GM11168 (cell line): ENCODE measurements at regions not wholly inside any gene's neighbourhood (a gene's known extent, or its start where the extent isn't known, plus 50 kb on each side); places are given as distances from the start of the nearest gene placed in this dataset.

Experiments used
- in situ Hi-C: fragments of 300-500 bp; cut with MboI; formaldehyde crosslinking; loops from one replicate; pipeline ENCODE4 v1.12.0; 2022; ENCODE audit warnings: low sequenced_read_pairs; ENCODE audit not compliant: unreplicated experiment

GRCh38 chr11:38226684-38227083, 1628.6 kb upstream of the RAG2 start:
- in situ Hi-C loops = no loop called here

DNA sequence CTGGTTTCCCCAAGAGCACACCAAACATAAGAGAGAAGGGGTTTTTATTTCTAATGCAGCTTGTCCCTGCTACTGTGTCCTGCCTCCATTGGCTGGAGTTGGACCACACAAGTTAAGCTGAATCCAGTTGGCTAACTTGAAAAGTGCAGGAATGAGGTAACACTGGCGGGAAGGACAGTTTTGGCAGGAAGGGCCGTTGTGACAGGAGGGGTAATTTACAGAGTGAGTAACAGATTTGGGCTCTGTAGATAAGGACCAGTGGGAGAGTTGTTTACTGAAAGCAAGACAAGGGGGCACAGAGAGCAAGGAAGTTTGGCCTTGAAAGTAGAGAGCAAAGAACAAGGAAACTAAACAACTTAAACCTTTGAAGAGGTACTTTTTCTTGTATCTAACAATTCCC, 1623.3 kb upstream of the RAG2 start:
- in situ Hi-C loops = no loop called here

GRCh38 chr11:38219636-38220035, 1621.6 kb upstream of the RAG2 start:
- in situ Hi-C loops = no loop called here

GRCh38 chr11:38208951-38209350, 1610.9 kb upstream of the RAG2 start:
- in situ Hi-C loops = no loop called here

- in situ Hi-C loops = no loop called here
Measured at GRCh38 chr11:38206663-38207062, 1608.6 kb upstream of the RAG2 start.

DNA sequence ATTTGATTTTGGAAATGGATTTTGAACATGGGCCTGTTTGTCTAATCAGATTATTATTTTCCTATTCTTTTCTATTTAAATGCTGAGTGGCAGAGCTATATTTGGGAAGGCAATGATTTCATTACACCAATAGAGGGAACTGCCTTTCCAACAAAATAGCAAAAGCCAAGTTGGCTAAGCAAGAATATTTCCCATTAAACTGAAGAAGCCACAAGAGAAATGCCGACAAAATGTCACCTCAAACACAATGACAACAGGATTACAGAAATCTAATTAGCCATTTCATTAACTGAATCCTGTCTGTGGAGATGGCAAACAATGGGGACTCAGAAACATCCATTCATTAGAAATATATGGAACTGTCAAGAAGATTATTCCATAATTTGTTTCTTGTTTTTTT, 1593.1 kb upstream of the RAG2 start:
- in situ Hi-C loops = no loop called here

DNA sequence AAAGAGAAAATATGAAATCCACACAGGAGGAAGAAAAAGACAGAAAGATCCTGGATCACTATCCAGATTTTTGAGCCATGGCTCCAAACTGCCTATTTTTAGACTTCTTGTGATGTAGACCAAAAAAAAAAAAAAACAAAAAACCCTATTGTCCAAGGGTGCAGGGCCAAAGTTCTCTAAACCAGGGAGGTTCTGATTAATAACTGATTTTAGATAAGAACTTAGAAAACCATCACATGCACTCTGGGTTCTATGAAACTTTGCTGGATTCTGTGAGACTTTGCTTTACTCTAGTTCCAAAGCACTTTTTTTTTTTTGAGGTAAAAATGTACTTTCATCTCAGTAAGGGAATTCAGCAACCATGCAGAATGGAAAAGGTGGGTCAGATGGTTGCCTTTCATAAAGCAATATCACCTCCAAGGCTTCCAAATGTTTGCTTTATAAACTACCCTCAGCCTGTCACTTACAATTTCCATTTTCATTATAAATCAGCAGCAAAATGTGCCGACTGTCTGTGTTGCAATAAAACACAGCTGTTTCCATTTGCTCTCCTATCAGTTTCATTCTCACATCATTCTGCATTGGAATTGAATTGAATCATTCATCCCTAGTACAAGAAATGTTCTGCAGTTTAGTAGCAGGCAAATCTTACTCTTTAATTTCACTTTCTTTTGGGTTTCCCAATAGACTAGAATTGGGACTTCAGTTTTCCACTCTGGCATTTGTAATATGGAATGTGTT, 1584.3 kb upstream of the RAG2 start:
- in situ Hi-C loops = no loop called here

DNA sequence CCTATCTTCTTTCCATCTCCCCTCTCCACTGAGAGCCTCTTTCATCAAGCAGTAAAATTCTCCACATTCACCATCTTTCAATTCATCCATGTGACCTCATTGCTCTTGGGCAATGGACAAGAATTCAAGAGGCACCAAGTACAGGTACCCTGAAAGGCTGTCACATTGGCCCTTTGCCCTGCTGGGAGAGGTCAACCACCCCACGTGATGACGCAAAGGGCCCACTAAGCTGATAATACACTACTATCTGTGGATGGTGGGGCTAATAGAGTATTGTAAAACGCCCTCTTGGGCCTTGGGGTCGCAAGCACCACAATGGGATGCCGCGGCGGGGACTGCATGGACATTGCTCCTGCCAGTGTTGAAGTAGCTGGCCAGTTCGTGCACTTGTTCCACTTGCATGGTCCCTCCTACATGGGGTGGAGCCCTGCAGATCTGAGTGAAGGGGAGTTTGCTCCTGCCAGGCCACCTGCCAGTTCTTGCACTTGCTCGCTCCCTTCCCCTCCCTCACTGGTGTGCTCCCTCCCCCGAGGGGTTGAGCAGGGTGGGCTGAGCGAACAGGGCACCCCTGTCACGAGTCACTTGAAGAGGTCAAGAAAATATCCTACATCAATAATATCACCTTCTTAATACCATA, 1578.8 kb upstream of the RAG2 start:
- in situ Hi-C loops = no loop called here

DNA sequence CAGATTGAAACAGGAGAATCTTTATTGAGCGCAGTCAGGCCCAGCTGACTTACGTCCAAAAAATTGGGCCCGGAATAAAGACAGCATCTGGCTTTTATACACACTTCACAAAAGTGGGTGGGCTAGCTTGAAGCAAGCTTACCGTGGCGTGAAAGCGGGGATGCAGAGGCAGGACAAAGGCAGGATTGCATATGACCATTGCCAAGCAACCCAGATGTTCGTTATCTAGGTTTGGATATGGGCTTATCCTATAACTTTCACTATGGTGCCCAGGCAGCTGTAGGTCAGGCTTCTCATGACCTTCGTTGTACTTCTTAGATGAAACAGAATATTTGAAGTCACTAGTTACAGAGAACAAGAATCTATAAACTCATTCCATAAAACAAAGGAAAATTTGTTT, 1575.6 kb upstream of the RAG2 start:
- in situ Hi-C loops = no loop called here

DNA sequence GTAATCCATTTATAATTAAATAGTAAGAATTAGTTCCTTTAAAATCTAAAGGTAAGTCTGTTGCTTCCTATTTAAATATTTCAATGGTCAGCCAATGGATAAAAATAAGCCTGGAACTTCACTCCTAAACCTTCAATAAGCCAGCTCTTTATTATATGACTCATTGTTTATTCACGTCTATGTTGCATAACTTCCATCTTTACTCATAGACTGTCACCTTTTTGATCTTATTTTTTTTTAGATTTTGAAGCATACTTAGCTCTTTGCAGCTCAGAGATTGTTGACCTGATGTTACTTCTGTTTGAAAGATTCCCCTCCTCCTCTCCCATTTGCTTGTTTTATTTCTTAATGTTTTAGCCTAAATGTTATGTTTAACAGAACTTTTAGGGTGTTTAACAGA, 1571.2 kb upstream of the RAG2 start:
- in situ Hi-C loops = no loop called here

- in situ Hi-C loops = no loop called here
Measured at GRCh38 chr11:38163526-38163925, 1565.5 kb upstream of the RAG2 start.

DNA sequence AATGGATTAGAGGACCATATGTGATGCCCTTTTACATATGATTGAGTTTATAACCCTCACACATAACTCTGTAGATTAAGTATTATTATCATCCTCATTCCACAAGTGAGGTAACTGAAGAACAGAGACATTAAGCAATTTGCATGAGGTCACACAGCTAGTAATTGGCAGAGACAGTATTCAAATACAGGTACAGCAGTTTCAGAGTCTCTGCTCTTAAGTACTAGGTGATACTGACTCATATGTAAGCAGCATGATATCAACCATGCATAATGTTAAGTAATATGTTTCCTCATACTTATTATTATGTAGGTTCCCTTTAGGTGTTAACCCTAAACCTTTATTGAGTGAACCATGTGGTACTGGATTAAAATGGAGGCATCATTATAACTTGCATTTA, 1562.4 kb upstream of the RAG2 start:
- in situ Hi-C loops = no loop called here

DNA sequence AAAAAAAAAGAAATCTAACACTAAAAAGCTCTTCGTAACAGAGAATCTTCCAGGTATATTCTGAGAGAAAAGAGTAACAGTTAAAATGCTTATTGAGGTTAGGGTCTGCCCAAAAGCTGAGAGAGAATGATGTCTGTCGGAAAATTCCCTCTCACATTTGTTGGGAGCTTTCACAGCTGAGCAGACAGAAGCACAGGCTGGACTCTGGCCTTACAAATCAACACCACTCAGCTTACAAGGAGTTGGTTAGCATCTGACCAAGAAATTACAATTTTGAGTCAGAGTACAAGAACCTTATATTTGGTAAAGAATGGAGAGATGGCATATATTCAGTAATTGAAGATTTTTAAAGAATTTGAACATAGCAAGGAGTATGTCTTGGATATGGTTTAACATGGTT, 1561.0 kb upstream of the RAG2 start:
- in situ Hi-C loops = no loop called here

DNA sequence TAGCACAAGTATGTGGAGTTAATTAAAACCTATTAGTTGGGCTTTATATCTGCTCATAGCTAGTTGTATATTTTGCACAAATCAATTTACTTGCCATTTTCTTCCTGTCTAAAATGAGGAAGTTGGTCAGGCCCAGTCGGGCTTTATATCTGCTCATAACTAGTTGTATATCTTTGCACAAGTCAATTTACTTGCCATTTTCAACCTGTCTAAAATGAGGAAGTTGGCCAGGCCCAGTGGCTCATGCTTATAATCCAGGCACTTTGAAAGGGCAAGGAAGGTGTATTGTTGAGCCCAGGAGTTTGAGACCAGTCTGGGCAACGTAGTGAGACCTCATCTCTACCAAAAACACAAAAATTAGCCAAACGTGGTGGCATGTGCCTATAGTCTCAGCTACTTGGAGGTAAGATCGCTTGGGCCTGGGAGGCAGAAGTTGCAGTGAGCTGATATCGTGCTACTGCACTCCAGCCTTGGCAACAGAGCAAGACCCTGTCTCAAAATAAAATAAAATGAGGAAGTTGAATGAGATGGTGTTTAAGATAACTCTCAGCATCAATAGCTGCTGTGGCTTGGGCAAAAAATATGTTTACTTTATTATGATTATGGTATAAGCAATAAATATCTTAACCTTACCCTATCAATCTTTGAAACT, 1558.6 kb upstream of the RAG2 start:
- in situ Hi-C loops = no loop called here

- in situ Hi-C loops = no loop called here
Measured at GRCh38 chr11:38155856-38156255, 1557.8 kb upstream of the RAG2 start.

DNA sequence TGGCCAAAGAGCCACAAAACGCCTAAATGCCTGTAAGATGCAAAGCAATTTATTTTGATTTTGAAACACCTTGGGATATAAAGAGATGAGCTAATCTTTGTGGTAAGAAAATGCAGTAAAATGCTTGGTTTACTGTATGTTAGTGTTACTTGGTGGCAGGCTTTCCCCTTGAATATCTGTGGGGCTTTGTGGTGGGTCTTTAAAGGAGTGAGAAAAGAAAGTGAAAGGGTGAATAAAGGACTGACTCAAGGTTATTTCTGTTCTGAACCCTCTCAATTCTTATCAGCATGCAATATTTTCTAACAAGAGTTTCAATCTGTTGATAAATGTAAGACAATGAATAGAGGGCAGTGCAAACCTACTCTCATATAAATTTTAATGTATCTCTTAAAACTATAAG, 1555.9 kb upstream of the RAG2 start:
- in situ Hi-C loops = no loop called here

DNA sequence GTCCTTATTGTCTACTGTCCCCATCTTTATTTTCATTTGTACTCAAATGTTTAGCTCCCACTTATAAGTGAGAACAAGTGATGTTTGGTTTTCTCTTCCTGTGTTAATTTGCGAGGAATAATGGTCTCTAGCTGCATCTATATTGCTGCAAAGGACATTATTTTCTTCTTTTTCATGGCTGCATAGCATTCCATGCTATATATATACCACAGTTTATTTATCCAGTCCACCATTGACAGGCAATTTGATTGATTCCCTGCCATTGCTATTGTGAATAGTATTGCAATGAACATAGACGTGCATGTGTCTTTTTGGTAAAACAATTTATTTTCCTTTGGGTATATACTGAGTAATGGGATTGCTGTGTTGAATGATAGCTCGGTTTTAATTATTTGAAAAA, 1545.8 kb upstream of the RAG2 start:
- in situ Hi-C loops = no loop called here

DNA sequence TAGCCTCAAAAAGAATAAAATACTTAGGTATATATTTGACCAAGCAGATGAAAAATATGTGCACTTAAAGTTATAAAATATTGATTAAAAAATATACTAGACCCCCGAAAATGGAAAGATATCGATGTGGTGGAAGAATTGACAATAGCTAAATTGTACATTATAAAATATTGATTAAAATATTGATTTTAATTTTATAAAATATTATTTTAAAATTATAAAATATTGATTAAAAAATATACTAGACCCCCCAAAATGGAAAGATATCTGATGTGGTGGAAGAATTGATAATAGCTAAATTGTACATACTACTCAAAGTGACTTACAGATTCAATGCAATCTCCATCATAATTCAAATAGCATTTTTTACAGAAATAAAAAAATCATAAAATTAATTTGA, 1540.9 kb upstream of the RAG2 start:
- in situ Hi-C loops = no loop called here

GRCh38 chr11:38136887-38137286, 1538.9 kb upstream of the RAG2 start:
- in situ Hi-C loops = no loop called here

DNA sequence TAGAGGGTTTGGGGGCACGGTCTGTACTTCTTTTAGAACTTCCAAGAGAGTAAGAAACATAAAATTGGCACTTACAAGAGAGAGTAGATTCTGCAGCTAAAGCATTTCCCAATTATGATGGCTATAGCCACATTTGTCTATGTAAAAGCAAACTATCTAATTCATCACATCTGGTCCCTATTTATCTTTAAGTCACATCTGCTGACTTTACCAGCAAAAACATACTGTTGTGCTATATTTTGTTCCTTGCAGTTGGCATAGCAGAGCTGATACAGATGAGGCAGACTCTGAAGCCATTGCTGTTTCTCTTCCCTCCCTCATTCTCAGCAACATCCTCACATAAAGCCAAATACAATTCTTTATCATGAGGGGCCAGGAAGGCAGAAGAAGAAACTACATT, 1533.5 kb upstream of the RAG2 start:
- in situ Hi-C loops = no loop called here

GRCh38 chr11:38130976-38131375, 1532.9 kb upstream of the RAG2 start:
- in situ Hi-C loops = no loop called here

- in situ Hi-C loops = no loop called here
Measured at GRCh38 chr11:38130514-38130913, 1532.5 kb upstream of the RAG2 start.
